ENCODE measurements at regions not wholly inside any gene's neighbourhood (a gene's known extent, or its start where the extent isn't known, plus 50 kb on each side); places are given as distances from the start of the nearest gene placed in this dataset.
A peak's percentile ranks its signal among the peaks of the same experiment; 100 is the strongest.

- H4K20me1 ChIP-seq = no peaks in the 10 kb centered on the region
- H3K4me2 ChIP-seq = no peak overlapping the region
- no peak overlapping the region for H3K9ac ChIP-seq
- no peak for TF ChIP-seq Cebpa-rat (IDR thresholded peaks at IDR 0.05)
- H3K9me3 ChIP-seq (replicated peaks in 1 of 11) = peaks cover 0 to 13% (median 9%) of the 10 kb centered on the region in 11 experiments; a peak in 20 of 22 replicates
- H3K36me3 ChIP-seq = no peaks in the 10 kb centered on the region
- no peaks in the 10 kb centered on the region for H3K4me1 ChIP-seq
- no peak overlapping the region for H3K4me3 ChIP-seq
- no peak overlapping the region for H3K27ac ChIP-seq
- H3K27me3 ChIP-seq = no peaks in the 10 kb centered on the region
Observed at GRCh38 chr16:9412915-9413264, 321.4 kb downstream of the HAPSTR1 start.

DNA sequence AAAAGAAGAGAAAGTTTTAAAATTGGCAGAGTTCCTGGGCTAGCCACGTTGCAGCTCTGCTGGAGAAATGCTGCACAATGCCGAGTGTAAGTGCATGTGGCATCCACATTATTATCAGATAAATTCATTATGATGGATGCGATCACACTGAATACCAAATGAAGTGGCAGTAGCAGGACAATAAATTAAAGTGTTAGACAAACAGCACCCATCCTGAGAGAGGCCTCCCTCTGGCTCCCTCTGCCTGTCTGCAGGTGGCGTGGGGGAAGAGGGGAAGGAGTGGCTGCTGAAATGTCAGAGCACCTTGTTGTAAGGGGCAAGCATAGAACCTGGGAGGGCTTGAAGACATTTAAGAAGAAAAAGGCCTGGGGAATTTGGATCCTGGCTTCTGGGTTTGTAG lies 324.1 kb downstream of the HAPSTR1 start:
- no peak overlapping the region for H3K4me3 ChIP-seq
- H3K27ac ChIP-seq = no peak overlapping the region
- no peak for TF ChIP-seq Cebpa-rat (IDR thresholded peaks at IDR 0.05)
- no peaks in the 10 kb centered on the region for H3K36me3 ChIP-seq
- H4K20me1 ChIP-seq = no peaks in the 10 kb centered on the region
- H3K27me3 ChIP-seq = no peaks in the 10 kb centered on the region
- 0 out of 20 replicates have a peak, but pooled peaks cover 0 to 4% (median 0%) of the 10 kb centered on the region in 10 experiments for H3K4me1 ChIP-seq
- no peak overlapping the region for H3K4me2 ChIP-seq
- peaks cover 0 to 13% (median 9%) of the 10 kb centered on the region in 11 experiments; a peak in 20 of 22 replicates for H3K9me3 ChIP-seq (replicated peaks in 1 of 11)
- no peak overlapping the region for H3K9ac ChIP-seq

- H3K36me3 ChIP-seq = no peaks in the 10 kb centered on the region
- H4K20me1 ChIP-seq = no peaks in the 10 kb centered on the region
- no peaks in the 10 kb centered on the region for H3K27me3 ChIP-seq
- no peak overlapping the region for H3K4me3 ChIP-seq
- no peak overlapping the region for H3K9ac ChIP-seq
- H3K4me1 ChIP-seq = 0 out of 20 replicates have a peak, but pooled peaks cover 0 to 4% (median 0%) of the 10 kb centered on the region in 10 experiments
- no peak overlapping the region for H3K4me2 ChIP-seq
- peaks cover 0 to 13% (median 9%) of the 10 kb centered on the region in 11 experiments; a peak in 20 of 22 replicates for H3K9me3 ChIP-seq (replicated peaks in 1 of 11)
- TF ChIP-seq Cebpa-rat (IDR thresholded peaks at IDR 0.05) = no peak
- no peak overlapping the region for H3K27ac ChIP-seq
Observed at GRCh38 chr16:9417898-9418297, 326.5 kb downstream of the HAPSTR1 start.

DNA sequence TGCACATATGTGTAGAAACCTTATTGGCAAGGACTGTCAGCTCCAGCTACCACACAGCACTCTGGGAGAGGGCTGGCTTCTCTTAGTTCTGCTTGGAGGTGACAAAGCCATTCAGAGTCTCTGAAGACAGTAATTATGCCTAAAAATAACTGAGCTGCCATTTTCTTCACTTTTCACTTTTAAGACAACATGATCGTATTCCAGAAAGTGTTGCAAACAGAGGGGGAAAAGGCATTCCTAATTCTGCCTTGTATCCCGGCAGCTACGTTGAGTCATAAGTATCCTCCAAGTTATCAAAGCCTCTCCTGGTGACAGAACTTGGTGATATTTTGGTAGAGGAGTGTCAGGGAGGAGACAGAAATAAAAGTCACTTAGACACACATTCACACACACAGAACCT lies 327.7 kb downstream of the HAPSTR1 start:
- Histone ChIP-seq H3K4me2 (no peak overlapping the region), H3K36me3 (no peaks in the 10 kb centered on the region)

DNA sequence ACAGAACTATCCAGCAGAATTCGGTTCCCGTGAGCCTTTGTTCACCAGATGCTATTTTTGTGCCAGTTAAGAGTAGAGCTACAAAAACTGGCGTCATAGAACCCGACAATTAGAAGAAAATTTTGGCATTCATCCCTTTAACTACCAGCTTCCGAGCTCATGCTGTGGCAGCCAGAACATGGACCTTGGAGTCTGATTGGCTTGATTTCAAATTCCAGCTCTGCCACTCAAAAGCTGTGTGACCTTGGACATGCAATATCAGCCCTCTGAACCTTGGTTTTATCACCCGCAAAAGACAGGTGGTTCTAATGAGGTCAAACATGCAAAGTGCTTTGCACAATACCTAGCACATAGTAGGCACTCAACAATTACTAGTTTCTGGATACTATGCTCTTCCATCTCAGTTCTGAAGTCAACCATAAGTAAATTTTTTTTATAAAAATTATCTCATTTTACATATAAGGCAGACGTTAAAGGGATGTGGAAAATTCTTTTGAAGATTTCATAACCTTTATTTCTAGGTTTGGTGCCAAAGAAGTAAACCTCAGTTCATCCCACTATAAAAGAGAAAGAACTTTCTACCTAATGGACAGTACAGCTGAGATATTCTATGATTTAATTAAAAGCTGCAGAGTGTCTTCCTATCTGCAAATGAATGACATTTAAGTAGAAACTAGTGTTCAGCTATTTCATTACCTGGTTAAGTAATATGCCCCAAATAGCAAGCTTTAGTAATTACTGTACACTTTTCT lies 331.5 kb downstream of the HAPSTR1 start:
- no peak overlapping the region for H3K4me2 ChIP-seq
- H3K4me3 ChIP-seq = no peak overlapping the region
- H4K20me1 ChIP-seq = no peaks in the 10 kb centered on the region
- no peak overlapping the region for H3K9ac ChIP-seq
- no peaks in the 10 kb centered on the region for H3K27me3 ChIP-seq
- 0 out of 20 replicates have a peak, but pooled peaks cover 0 to 4% (median 0%) of the 10 kb centered on the region in 10 experiments for H3K4me1 ChIP-seq
- H3K36me3 ChIP-seq = no peaks in the 10 kb centered on the region
- TF ChIP-seq Cebpa-rat (IDR thresholded peaks at IDR 0.05) = no peak
- H3K9me3 ChIP-seq (replicated peaks in 1 of 11) = no peaks in the 10 kb centered on the region
- no peak overlapping the region for H3K27ac ChIP-seq

More for the DNA sequence above, 327.7 kb downstream of the HAPSTR1 start:
- Histone ChIP-seq H3K9me3 (replicated peaks in 1 of 11) (peaks cover 0 to 13% (median 9%) of the 10 kb centered on the region in 11 experiments; a peak in 20 of 22 replicates), H3K4me3 (no peak overlapping the region), H3K9ac (no peak overlapping the region), H3K4me1 (0 out of 20 replicates have a peak, but pooled peaks cover 0 to 4% (median 0%) of the 10 kb centered on the region in 10 experiments), H3K27ac (no peak overlapping the region), H4K20me1 (no peaks in the 10 kb centered on the region), H3K27me3 (no peaks in the 10 kb centered on the region)
- TF ChIP-seq Cebpa-rat (IDR thresholded peaks at IDR 0.05) = no peak

DNA sequence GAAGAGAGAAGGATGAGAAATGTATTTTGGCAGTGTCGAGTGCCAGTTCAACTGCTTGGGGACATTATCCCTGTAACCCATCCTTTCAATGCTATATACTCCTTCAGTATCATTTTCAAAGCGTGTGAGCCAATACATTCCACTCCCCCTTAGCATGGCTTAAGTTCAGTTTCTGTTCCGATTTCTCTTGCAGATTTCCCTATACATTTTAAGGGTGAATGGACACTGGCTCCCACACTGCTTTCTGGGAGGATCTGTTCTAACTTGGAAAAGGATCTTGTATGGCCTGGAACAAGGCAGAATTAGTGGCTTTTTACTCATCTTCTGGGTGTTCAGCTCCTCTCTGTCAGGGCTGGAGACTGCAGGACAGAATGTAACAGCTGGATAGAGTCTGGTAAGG lies 333.8 kb downstream of the HAPSTR1 start:
- no peak for TF ChIP-seq Cebpa-rat (IDR thresholded peaks at IDR 0.05)
- Histone ChIP-seq H3K27me3 (no peaks in the 10 kb centered on the region), H3K4me1 (peaks cover 0 to 4% (median under 1%) of the 10 kb centered on the region in 10 experiments; a peak in 5 of 20 replicates), H3K36me3 (no peaks in the 10 kb centered on the region), H3K9ac (no peak overlapping the region), H4K20me1 (no peaks in the 10 kb centered on the region), H3K4me2 (no peak overlapping the region), H3K27ac (no peak overlapping the region), H3K4me3 (no peak overlapping the region), H3K9me3 (replicated peaks in 1 of 11) (no peaks in the 10 kb centered on the region)

DNA sequence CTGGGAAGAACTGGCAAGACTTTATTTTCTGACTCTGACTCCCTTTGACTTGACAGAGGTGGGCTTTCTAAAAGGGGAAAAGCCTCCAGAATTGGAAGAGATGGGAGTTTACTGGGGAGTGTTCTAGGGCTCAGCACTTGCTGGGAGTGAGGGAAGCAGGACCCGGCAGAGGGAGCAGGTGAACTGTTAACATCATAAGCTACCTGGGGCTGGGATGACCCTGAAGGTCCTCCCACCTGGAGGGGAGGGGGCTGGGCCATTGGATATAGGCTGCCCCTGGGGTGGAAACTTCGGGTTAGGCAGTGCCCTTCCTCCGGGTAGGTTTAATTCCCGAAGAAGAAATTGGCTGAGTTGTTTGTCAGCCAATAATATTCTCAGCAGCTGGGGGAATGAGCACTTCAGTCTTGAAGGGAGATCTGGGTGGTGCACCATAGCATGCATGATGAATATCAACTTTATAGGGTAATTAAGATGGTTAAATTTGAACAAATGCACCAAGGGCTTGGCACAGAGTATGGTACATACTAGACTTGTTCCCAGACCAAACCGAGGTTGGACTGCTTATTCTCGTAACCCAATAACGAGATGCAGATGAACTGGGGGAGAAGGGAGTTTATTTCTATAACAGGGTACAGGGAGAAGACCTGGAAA lies 337.0 kb downstream of the HAPSTR1 start:
- Histone ChIP-seq H4K20me1 (no peaks in the 10 kb centered on the region), H3K36me3 (no peaks in the 10 kb centered on the region), H3K27me3 (no peaks in the 10 kb centered on the region), H3K4me1 (peaks cover 0 to 10% (median 5%) of the 10 kb centered on the region in 10 experiments; a peak in 5 of 20 replicates), H3K9me3 (replicated peaks in 1 of 11) (no peaks in the 10 kb centered on the region), H3K9ac (no peak overlapping the region), H3K27ac (no peak overlapping the region), H3K4me2 (no peak overlapping the region), H3K4me3 (no peak overlapping the region)
- TF ChIP-seq Cebpa-rat (IDR thresholded peaks at IDR 0.05) = no peak

DNA sequence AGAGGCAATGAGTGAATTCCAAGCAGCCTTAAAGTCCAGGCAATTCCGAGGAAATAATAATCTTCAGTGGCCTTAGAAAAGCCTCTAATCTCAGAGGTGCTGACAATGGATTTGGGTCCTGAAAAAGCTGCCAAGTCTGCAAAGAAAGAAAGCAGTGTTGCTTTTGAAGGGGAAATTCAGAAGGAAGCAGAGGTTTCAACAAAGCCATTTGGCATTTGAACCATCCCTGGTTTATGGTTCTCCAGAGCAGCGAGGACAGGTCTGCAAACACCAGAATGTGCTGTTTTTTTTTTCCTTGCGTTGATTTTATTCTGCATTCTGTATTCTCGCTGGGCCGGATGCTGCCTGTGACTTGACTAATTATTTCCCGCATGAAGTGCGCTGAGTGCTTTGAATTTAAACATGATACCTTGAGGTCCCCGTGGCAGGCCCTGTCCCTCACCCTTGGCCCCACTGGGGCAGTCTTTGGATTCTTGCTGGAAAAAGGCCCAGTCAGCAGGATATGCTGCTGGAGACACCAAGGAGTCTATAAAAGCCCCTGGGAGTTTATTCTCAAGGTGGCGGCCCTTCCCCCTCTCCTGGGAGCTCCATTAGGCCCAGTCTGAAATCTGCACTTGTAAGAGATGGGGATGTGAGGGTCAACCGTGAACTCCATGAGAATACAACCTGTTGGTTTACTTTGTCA lies 338.3 kb downstream of the HAPSTR1 start:
- peaks cover 0 to 13% (median 5%) of the 10 kb centered on the region in 10 experiments; a peak in 5 of 20 replicates for H3K4me1 ChIP-seq
- H3K4me2 ChIP-seq = peak overlapping the region in 1 of 11 experiments; percentile 23; a peak in 1 of 22 replicates
- H3K36me3 ChIP-seq = no peaks in the 10 kb centered on the region
- H3K27ac ChIP-seq = no peak overlapping the region
- TF ChIP-seq Cebpa-rat (IDR thresholded peaks at IDR 0.05) = no peak
- no peak overlapping the region for H3K4me3 ChIP-seq
- no peaks in the 10 kb centered on the region for H3K9me3 ChIP-seq (replicated peaks in 1 of 11)
- H3K27me3 ChIP-seq = no peaks in the 10 kb centered on the region
- H3K9ac ChIP-seq = no peak overlapping the region
- no peaks in the 10 kb centered on the region for H4K20me1 ChIP-seq

DNA sequence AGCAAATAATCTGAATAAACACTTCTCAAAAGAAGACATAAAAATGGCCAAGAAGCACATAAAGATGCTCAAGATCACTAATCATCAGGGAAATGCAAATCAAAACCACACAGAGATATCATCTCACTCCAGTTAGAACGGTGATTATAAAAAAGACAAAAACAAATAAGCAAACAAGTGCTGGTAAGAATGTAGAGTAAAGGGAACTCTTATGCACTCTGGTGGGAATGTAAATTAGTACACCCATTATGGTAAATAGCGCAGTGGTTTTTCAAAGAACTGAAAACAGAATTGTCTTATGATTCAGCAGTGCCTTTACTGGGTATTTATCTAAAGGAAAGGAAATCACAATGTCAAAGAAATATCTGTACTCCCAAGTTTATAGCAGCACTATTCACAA lies 343.2 kb downstream of the HAPSTR1 start:
- Histone ChIP-seq H3K4me3 (no peak overlapping the region), H3K4me1 (peaks cover 0 to 14% (median 5%) of the 10 kb centered on the region in 10 experiments; a peak in 5 of 20 replicates), H3K9ac (no peak overlapping the region), H4K20me1 (no peaks in the 10 kb centered on the region), H3K9me3 (replicated peaks in 1 of 11) (peaks cover 12 to 27% (median 17%) of the 10 kb centered on the region in 11 experiments), H3K36me3 (no peaks in the 10 kb centered on the region), H3K27me3 (no peaks in the 10 kb centered on the region), H3K27ac (no peak overlapping the region), H3K4me2 (no peak overlapping the region; a peak in 1 of 22 replicates)
- TF ChIP-seq Cebpa-rat (IDR thresholded peaks at IDR 0.05) = no peak

All from BLaER1 treated with 17β-estradiol and CSF1 and Interleukin-3, amounts not matched to agents 10 nM and 100 nM (cell line).